ENCODE measurements at regions not wholly inside any gene's neighbourhood (a gene's known extent, or its start where the extent isn't known, plus 50 kb on each side); places are given as distances from the start of the nearest gene placed in this dataset.

- Mint-ChIP-seq H3K36me3 (ENCODE audit: insufficient read depth) (no peaks in the 10 kb centered on the region), H3K4me1 (ENCODE audit: low read depth) (no peaks in the 10 kb centered on the region), H3K9me3 (no peaks in the 10 kb centered on the region)
These were observed 356.9 kb downstream of the TNS1 start for GRCh38 chr2:217645896-217646295.

GRCh38 chr2:217643789-217644301, 358.9 kb downstream of the TNS1 start:
- no peaks in the 10 kb centered on the region for H3K4me1 Mint-ChIP-seq (ENCODE audit: low read depth)
- DNase-seq, result no peak
- no peaks in the 10 kb centered on the region for H3K27me3 Mint-ChIP-seq (ENCODE audit: low read depth)
- H3K4me3 Mint-ChIP-seq, result no peak overlapping the region
- no peaks in the 10 kb centered on the region for H3K9me3 Mint-ChIP-seq
- no peak for ATAC-seq
- H3K36me3 Mint-ChIP-seq (ENCODE audit: insufficient read depth), result no peaks in the 10 kb centered on the region

More at GRCh38 chr2:217645896-217646295, 356.9 kb downstream of the TNS1 start:
- DNase-seq (no peak), ATAC-seq (no peak)
- Mint-ChIP-seq H3K4me3 (no peak overlapping the region), H3K27me3 (ENCODE audit: low read depth) (no peaks in the 10 kb centered on the region)

GRCh38 chr2:217642944-217643343, 359.9 kb downstream of the TNS1 start:
- ATAC-seq, result no peak
- Mint-ChIP-seq H3K4me1 (ENCODE audit: low read depth) (no peaks in the 10 kb centered on the region), H3K36me3 (ENCODE audit: insufficient read depth) (no peaks in the 10 kb centered on the region), H3K27me3 (ENCODE audit: low read depth) (no peaks in the 10 kb centered on the region), H3K4me3 (no peak overlapping the region), H3K9me3 (no peaks in the 10 kb centered on the region)
- no peak for DNase-seq

GRCh38 chr2:217641960-217642359, 360.8 kb downstream of the TNS1 start:
- Mint-ChIP-seq H3K27me3 (ENCODE audit: low read depth) (no peaks in the 10 kb centered on the region), H3K4me1 (ENCODE audit: low read depth) (no peaks in the 10 kb centered on the region), H3K4me3 (no peak overlapping the region), H3K9me3 (no peaks in the 10 kb centered on the region), H3K36me3 (ENCODE audit: insufficient read depth) (no peaks in the 10 kb centered on the region)
- DNase-seq, result no peak
- no peak for ATAC-seq

GRCh38 chr2:217639481-217639880, 363.3 kb downstream of the TNS1 start:
- Mint-ChIP-seq H3K27me3 (ENCODE audit: low read depth) (no peaks in the 10 kb centered on the region), H3K36me3 (ENCODE audit: insufficient read depth) (no peaks in the 10 kb centered on the region), H3K4me3 (no peak overlapping the region), H3K9me3 (no peaks in the 10 kb centered on the region), H3K4me1 (ENCODE audit: low read depth) (no peaks in the 10 kb centered on the region)
- DNase-seq (no peak), ATAC-seq (no peak)

- Mint-ChIP-seq H3K36me3 (ENCODE audit: insufficient read depth) (no peaks in the 10 kb centered on the region), H3K4me3 (no peak overlapping the region), H3K4me1 (ENCODE audit: low read depth) (no peaks in the 10 kb centered on the region), H3K9me3 (no peaks in the 10 kb centered on the region), H3K27me3 (ENCODE audit: low read depth) (no peaks in the 10 kb centered on the region)
- DNase-seq (no peak), ATAC-seq (no peak)
These were observed 364.3 kb downstream of the TNS1 start for GRCh38 chr2:217638533-217638932.

- no peak for ATAC-seq
- no peaks in the 10 kb centered on the region for H3K9me3 Mint-ChIP-seq
These were observed 364.8 kb downstream of the TNS1 start for GRCh38 chr2:217638031-217638430.

GRCh38 chr2:217636991-217637561, 365.7 kb downstream of the TNS1 start:
- no peak for DNase-seq
- no peak for ATAC-seq
- Mint-ChIP-seq H3K4me1 (ENCODE audit: low read depth) (no peaks in the 10 kb centered on the region), H3K27me3 (ENCODE audit: low read depth) (no peaks in the 10 kb centered on the region), H3K9me3 (no peaks in the 10 kb centered on the region), H3K4me3 (no peak overlapping the region), H3K36me3 (ENCODE audit: insufficient read depth) (no peaks in the 10 kb centered on the region)

More at GRCh38 chr2:217638031-217638430, 364.8 kb downstream of the TNS1 start:
- Mint-ChIP-seq H3K4me1 (ENCODE audit: low read depth) (no peaks in the 10 kb centered on the region), H3K4me3 (no peak overlapping the region), H3K36me3 (ENCODE audit: insufficient read depth) (no peaks in the 10 kb centered on the region), H3K27me3 (ENCODE audit: low read depth) (no peaks in the 10 kb centered on the region)
- no peak for DNase-seq

- H3K4me1 Mint-ChIP-seq (ENCODE audit: low read depth), result no peaks in the 10 kb centered on the region
- no peaks in the 10 kb centered on the region for H3K27me3 Mint-ChIP-seq (ENCODE audit: low read depth)
- no peak for ATAC-seq
- H3K36me3 Mint-ChIP-seq (ENCODE audit: insufficient read depth), result no peaks in the 10 kb centered on the region
- H3K4me3 Mint-ChIP-seq, result no peak overlapping the region
- no peaks in the 10 kb centered on the region for H3K9me3 Mint-ChIP-seq
- no peak for DNase-seq
These were observed 366.2 kb downstream of the TNS1 start for GRCh38 chr2:217636578-217636977.

- H3K36me3 Mint-ChIP-seq (ENCODE audit: insufficient read depth), result no peaks in the 10 kb centered on the region
- no peaks in the 10 kb centered on the region for H3K27me3 Mint-ChIP-seq (ENCODE audit: low read depth)
- ATAC-seq (no peak), DNase-seq (no peak)
- H3K4me1 Mint-ChIP-seq (ENCODE audit: low read depth), result no peaks in the 10 kb centered on the region
- H3K9me3 Mint-ChIP-seq, result no peaks in the 10 kb centered on the region
- H3K4me3 Mint-ChIP-seq, result no peak overlapping the region
These were observed 367.9 kb downstream of the TNS1 start for GRCh38 chr2:217634871-217635270.

GRCh38 chr2:217632043-217632442, 370.8 kb downstream of the TNS1 start:
- Mint-ChIP-seq H3K9me3 (no peaks in the 10 kb centered on the region), H3K27me3 (ENCODE audit: low read depth) (no peaks in the 10 kb centered on the region), H3K4me1 (ENCODE audit: low read depth) (no peaks in the 10 kb centered on the region), H3K36me3 (ENCODE audit: insufficient read depth) (no peaks in the 10 kb centered on the region), H3K4me3 (no peak overlapping the region)
- ATAC-seq (no peak), DNase-seq (no peak)

- DNase-seq, result no peak
- ATAC-seq, result no peak
- Mint-ChIP-seq H3K4me3 (no peak overlapping the region), H3K36me3 (ENCODE audit: insufficient read depth) (no peaks in the 10 kb centered on the region), H3K9me3 (no peaks in the 10 kb centered on the region), H3K27me3 (ENCODE audit: low read depth) (no peaks in the 10 kb centered on the region), H3K4me1 (ENCODE audit: low read depth) (no peaks in the 10 kb centered on the region)
These were observed 371.7 kb downstream of the TNS1 start for GRCh38 chr2:217631115-217631514.

- Mint-ChIP-seq H3K36me3 (ENCODE audit: insufficient read depth) (no peaks in the 10 kb centered on the region), H3K4me3 (no peak overlapping the region), H3K9me3 (no peaks in the 10 kb centered on the region), H3K27me3 (ENCODE audit: low read depth) (no peaks in the 10 kb centered on the region), H3K4me1 (ENCODE audit: low read depth) (no peaks in the 10 kb centered on the region)
- no peak for ATAC-seq
- no peak for DNase-seq
These were observed 373.4 kb downstream of the TNS1 start for GRCh38 chr2:217629347-217629746.

- DNase-seq (no peak), ATAC-seq (no peak)
- peaks cover under 1% of the 10 kb centered on the region for H3K27me3 Mint-ChIP-seq (ENCODE audit: low read depth)
- no peaks in the 10 kb centered on the region for H3K4me1 Mint-ChIP-seq (ENCODE audit: low read depth)
- H3K36me3 Mint-ChIP-seq (ENCODE audit: insufficient read depth), result no peaks in the 10 kb centered on the region
- no peaks in the 10 kb centered on the region for H3K9me3 Mint-ChIP-seq
- H3K4me3 Mint-ChIP-seq, result no peak overlapping the region
These were observed 374.7 kb downstream of the TNS1 start for GRCh38 chr2:217628061-217628460.

- no peaks in the 10 kb centered on the region for H3K36me3 Mint-ChIP-seq (ENCODE audit: insufficient read depth)
- no peak overlapping the region for H3K4me3 Mint-ChIP-seq
- DNase-seq (no peak), ATAC-seq (no peak)
- peaks cover 3% of the 10 kb centered on the region for H3K27me3 Mint-ChIP-seq (ENCODE audit: low read depth)
- no peaks in the 10 kb centered on the region for H3K9me3 Mint-ChIP-seq
- no peaks in the 10 kb centered on the region for H3K4me1 Mint-ChIP-seq (ENCODE audit: low read depth)
These were observed 375.9 kb downstream of the TNS1 start for GRCh38 chr2:217626926-217627325.

Measured in activated T-cell treated with anti-CD3 and anti-CD28 coated beads, Interleukin-2, amount 50 U/mL, for 4 hours (primary cell).